ENCODE measurements at regions not wholly inside any gene's neighbourhood (a gene's known extent, or its start where the extent isn't known, plus 50 kb on each side); places are given as distances from the start of the nearest gene placed in this dataset.

GRCh38 chr1:56145581-56145980 is 433.8 kb downstream of the PLPP3 start:
- no peak for TF ChIP-seq CTCF (IDR thresholded peaks at IDR 0.05 in 8 of 11, conservative IDR thresholded peaks at IDR 0.05 in 3 of 11)
- no peak for TF ChIP-seq POLR2A (IDR thresholded peaks at IDR 0.05)
